Left ventricle myocardium inferior (tissue), 1 donor: ENCODE measurements at regions not wholly inside any gene's neighbourhood (a gene's known extent, or its start where the extent isn't known, plus 50 kb on each side); places are given as distances from the start of the nearest gene placed in this dataset.

Source experiments
- DNase-seq: peaks from one replicate; pipeline ENCODE4 v3.0.0-alpha.2; 2020
- H3K27ac ChIP-seq: fragments of 200-600 bp; replicated peaks from 2 replicates; pipeline ENCODE4 v1.8.0; 2021
- H3K27me3 ChIP-seq: fragments of 200-600 bp; 2 replicates; pipeline ENCODE4 v1.8.0; 2021; ENCODE audit warnings: low read depth
- H3K36me3 ChIP-seq: fragments of 200-600 bp; 2 replicates; pipeline ENCODE4 v1.8.0; 2021
- H3K4me1 ChIP-seq: fragments of 200-600 bp; 2 replicates; pipeline ENCODE4 v1.8.0; 2021
- H3K4me3 ChIP-seq: fragments of 200-600 bp; 2 replicates; pipeline ENCODE4 v1.8.0; 2021; ENCODE audit warnings: mild to moderate bottlenecking, moderate library complexity
- H3K9me3 ChIP-seq: fragments of 200-600 bp; replicated peaks from 2 replicates; pipeline ENCODE4 v1.8.0; 2021
- intact Hi-C: fragments of 100-400 bp; cut with micrococcal nuclease; formaldehyde crosslinking; loops from one replicate; pipeline ENCODE4 v1.11.0; 2022
- TF ChIP-seq, protein P1 (sequence below): fragments of 200-600 bp; IDR thresholded peaks from 2 replicates; pipeline ENCODE4 v1.8.0; 2021; ENCODE audit warnings: antibody characterized with exemption, mild to moderate bottlenecking, borderline replicate concordance
- donor health status: DM: no; HTN: yes; CAD: no; lungs with severe emphysema.

DNA sequence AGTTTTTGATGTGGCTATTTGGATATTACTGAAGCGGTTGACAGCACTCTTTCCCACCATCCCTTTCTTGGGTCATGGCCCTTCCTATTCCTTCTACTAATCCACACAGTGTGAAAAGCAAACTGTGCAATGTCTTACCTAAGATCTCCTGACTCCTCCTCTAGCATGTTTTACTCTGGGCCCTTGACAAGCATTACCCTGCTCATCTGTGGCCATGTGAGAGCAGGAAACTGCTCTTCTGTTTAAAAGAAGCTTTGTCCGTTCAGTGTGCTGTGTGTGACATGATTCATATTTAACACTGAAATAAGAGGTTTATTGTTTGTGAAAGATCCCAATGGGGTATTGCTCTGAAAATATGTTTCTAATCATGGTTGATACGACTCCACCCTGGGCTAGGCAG lies 1022.5 kb downstream of the AACS start:
- no peak overlapping the region for H3K4me3 ChIP-seq
- H3K4me1 ChIP-seq: no peaks in the 10 kb centered on the region
- TF ChIP-seq, protein P1, sequence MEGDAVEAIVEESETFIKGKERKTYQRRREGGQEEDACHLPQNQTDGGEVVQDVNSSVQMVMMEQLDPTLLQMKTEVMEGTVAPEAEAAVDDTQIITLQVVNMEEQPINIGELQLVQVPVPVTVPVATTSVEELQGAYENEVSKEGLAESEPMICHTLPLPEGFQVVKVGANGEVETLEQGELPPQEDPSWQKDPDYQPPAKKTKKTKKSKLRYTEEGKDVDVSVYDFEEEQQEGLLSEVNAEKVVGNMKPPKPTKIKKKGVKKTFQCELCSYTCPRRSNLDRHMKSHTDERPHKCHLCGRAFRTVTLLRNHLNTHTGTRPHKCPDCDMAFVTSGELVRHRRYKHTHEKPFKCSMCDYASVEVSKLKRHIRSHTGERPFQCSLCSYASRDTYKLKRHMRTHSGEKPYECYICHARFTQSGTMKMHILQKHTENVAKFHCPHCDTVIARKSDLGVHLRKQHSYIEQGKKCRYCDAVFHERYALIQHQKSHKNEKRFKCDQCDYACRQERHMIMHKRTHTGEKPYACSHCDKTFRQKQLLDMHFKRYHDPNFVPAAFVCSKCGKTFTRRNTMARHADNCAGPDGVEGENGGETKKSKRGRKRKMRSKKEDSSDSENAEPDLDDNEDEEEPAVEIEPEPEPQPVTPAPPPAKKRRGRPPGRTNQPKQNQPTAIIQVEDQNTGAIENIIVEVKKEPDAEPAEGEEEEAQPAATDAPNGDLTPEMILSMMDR: no peak
- H3K27ac ChIP-seq: no peak overlapping the region
- H3K36me3 ChIP-seq: no peaks in the 10 kb centered on the region
- peaks cover 22% of the 10 kb centered on the region for H3K27me3 ChIP-seq
- peaks cover 16% of the 10 kb centered on the region for H3K9me3 ChIP-seq
- intact Hi-C loops: no loop called here
- DNase-seq: no peak

DNA sequence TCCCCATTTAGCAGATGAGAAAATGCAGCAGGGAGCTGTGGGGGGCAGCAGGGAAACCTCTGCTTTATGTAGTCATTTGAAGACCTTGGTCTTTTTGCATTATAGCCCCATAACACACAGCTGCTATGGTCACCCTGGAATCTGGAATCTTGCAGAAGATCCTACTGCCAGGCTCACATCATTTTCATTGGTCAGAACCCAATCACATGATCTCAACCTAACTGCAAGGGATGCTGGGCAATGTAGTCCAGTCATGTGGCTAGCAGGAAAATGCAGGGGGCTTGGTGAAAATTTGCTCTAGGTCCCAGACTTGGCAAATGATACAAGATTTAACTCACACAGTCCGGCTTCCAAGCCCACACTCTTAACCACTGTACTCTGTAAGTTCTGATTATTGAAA lies 1028.7 kb downstream of the AACS start:
- intact Hi-C loops: no loop called here
- TF ChIP-seq, protein P1: no peak
- H3K36me3 ChIP-seq: no peaks in the 10 kb centered on the region
- no peaks in the 10 kb centered on the region for H3K4me1 ChIP-seq
- no peak overlapping the region for H3K4me3 ChIP-seq
- peaks cover 10% of the 10 kb centered on the region for H3K27me3 ChIP-seq
- DNase-seq: no peak
- no peak overlapping the region for H3K27ac ChIP-seq
- H3K9me3 ChIP-seq: peaks cover 13% of the 10 kb centered on the region

GRCh38 chr12:126095748-126096510 lies 1030.7 kb downstream of the AACS start:
- Histone ChIP-seq H3K27me3 (peaks cover 3% of the 10 kb centered on the region), H3K36me3 (no peaks in the 10 kb centered on the region), H3K4me1 (no peaks in the 10 kb centered on the region), H3K27ac (no peak overlapping the region), H3K4me3 (no peak overlapping the region), H3K9me3 (no peaks in the 10 kb centered on the region)
- intact Hi-C loops: no loop called here
- DNase-seq: no peak
- TF ChIP-seq, protein P1: no peak

- TF ChIP-seq, protein P1: no peak
- no peaks in the 10 kb centered on the region for H3K4me1 ChIP-seq
- intact Hi-C loops: no loop called here
- no peaks in the 10 kb centered on the region for H3K36me3 ChIP-seq
- DNase-seq: no peak
- no peak overlapping the region for H3K27ac ChIP-seq
- H3K9me3 ChIP-seq: no peaks in the 10 kb centered on the region
- H3K4me3 ChIP-seq: no peak overlapping the region
- H3K27me3 ChIP-seq: peaks cover 42% of the 10 kb centered on the region
These were observed 1041.5 kb downstream of the AACS start for GRCh38 chr12:126106706-126107105.

- no peaks in the 10 kb centered on the region for H3K9me3 ChIP-seq
- intact Hi-C loops: no loop called here
- H3K27me3 ChIP-seq: peaks cover 35% of the 10 kb centered on the region
- TF ChIP-seq, protein P1: no peak
- H3K4me3 ChIP-seq: no peak overlapping the region
- no peaks in the 10 kb centered on the region for H3K4me1 ChIP-seq
- no peak for DNase-seq
- H3K36me3 ChIP-seq: no peaks in the 10 kb centered on the region
- H3K27ac ChIP-seq: no peak overlapping the region
These were observed 1042.4 kb downstream of the AACS start for GRCh38 chr12:126107659-126108058.
